HL-60 (cell line): ENCODE measurements at regions not wholly inside any gene's neighbourhood (a gene's known extent, or its start where the extent isn't known, plus 50 kb on each side); places are given as distances from the start of the nearest gene placed in this dataset.

Source experiments
- CTCF ChIP-seq: IDR thresholded peaks from one replicate; pipeline ENCODE4 v1.5.1; 2011; ENCODE audit warnings: low read length, control low read depth, inconsistent platforms; ENCODE audit not compliant: insufficient read depth
- GABPA ChIP-seq: IDR thresholded peaks from 2 replicates; pipeline ENCODE4 v1.6.1; 2012; ENCODE audit warnings: low read depth
- REST ChIP-seq: IDR thresholded peaks from 2 replicates; pipeline ENCODE4 v1.6.1; 2012; ENCODE audit warnings: low read depth; ENCODE audit not compliant: insufficient replicate concordance

GRCh38 chr2:7841751-7842150 lies 840.1 kb upstream of the ID2 start:
- TF ChIP-seq CTCF (no peak), GABPA (no peak), REST (no peak)
